ENCODE measurements at regions not wholly inside any gene's neighbourhood (a gene's known extent, or its start where the extent isn't known, plus 50 kb on each side); places are given as distances from the start of the nearest gene placed in this dataset.

DNA sequence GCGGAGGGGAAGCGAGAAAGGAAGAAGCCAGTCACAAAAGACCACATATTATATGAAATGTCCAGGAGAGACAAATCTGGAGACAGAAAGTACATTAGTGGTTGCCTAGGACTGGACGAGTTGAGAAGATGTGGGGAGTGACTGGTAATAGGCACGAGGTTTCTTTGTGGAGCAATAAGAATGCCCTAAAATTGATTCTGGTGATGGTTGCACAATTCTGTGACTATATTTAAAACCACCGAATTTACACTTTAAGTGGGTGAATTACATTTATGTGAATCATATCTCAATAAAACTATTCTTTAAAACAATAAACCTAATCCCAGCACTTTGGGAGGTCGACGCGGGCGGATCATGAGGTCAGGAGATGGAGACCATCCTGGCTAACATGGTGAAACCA is 63.1 kb downstream of the ZNF281 start:
- no peak overlapping the region for H3K27ac ChIP-seq
- no peaks in the 10 kb centered on the region for H3K36me3 ChIP-seq
- TF ChIP-seq CTCF (IDR thresholded peaks at IDR 0.05) (no peak), POLR2A (IDR thresholded peaks at IDR 0.05) (no peak)
- ATAC-seq (no peak), DNase-seq (no peak)
- H3K9me3 ChIP-seq, result no peaks in the 10 kb centered on the region
- H3K4me3 ChIP-seq, result no peak overlapping the region
- peaks cover 0 to 2% (median 0%) of the 10 kb centered on the region in 4 donors for H3K4me1 ChIP-seq
- no peaks in the 10 kb centered on the region for H3K27me3 ChIP-seq
- WGBS (ENCODE audit: insufficient coverage, low coverage, low lambda C conversion rate, missing lambda C conversion rate), result 79% methylated on average over 9 of the region's 9 CpGs
- intact Hi-C loops (cut with DNase I), result no loop called here

- Histone ChIP-seq H3K9me3 (no peaks in the 10 kb centered on the region), H3K4me1 (no peaks in the 10 kb centered on the region), H3K4me3 (no peak overlapping the region), H3K27me3 (no peaks in the 10 kb centered on the region), H3K27ac (no peak overlapping the region), H3K36me3 (no peaks in the 10 kb centered on the region)
- 98% methylated on average over 3 of the region's 4 CpGs for WGBS (ENCODE audit: insufficient coverage, low coverage, low lambda C conversion rate, missing lambda C conversion rate)
- DNase-seq (no peak), ATAC-seq (no peak)
- TF ChIP-seq POLR2A (IDR thresholded peaks at IDR 0.05) (no peak), CTCF (IDR thresholded peaks at IDR 0.05) (no peak)
- intact Hi-C loops (cut with DNase I), result no loop called here
These were observed 64.3 kb downstream of the ZNF281 start for GRCh38 chr1:200345520-200345919.

DNA sequence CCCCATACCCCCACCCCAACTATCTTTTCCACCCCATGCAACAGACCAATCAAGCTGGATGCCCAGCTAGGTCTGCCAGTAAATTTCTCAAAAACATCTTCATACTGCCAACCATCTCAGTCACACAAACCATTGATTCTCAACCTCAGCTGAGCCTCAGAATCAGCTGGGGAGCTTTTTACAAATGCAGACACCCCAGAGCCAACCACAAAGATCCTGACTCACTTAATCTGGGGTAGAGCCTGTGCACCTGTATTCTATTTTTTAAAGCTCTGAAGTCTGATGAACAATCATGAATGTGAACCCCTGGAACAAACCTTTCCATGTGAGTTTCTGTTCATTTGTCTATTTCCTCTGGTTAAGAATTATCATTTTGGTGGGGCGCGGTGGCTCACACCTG is 66.0 kb downstream of the ZNF281 start:
- Histone ChIP-seq H3K27me3 (no peaks in the 10 kb centered on the region), H3K4me1 (no peaks in the 10 kb centered on the region), H3K36me3 (no peaks in the 10 kb centered on the region), H3K9me3 (no peaks in the 10 kb centered on the region), H3K4me3 (no peak overlapping the region), H3K27ac (no peak overlapping the region)
- TF ChIP-seq CTCF (IDR thresholded peaks at IDR 0.05) (no peak), POLR2A (IDR thresholded peaks at IDR 0.05) (no peak)
- intact Hi-C loops (cut with DNase I), result no loop called here
- WGBS (ENCODE audit: insufficient coverage, low coverage, low lambda C conversion rate, missing lambda C conversion rate), result 94% methylated on average over 2 of the region's 2 CpGs
- ATAC-seq (no peak), DNase-seq (no peak)

DNA sequence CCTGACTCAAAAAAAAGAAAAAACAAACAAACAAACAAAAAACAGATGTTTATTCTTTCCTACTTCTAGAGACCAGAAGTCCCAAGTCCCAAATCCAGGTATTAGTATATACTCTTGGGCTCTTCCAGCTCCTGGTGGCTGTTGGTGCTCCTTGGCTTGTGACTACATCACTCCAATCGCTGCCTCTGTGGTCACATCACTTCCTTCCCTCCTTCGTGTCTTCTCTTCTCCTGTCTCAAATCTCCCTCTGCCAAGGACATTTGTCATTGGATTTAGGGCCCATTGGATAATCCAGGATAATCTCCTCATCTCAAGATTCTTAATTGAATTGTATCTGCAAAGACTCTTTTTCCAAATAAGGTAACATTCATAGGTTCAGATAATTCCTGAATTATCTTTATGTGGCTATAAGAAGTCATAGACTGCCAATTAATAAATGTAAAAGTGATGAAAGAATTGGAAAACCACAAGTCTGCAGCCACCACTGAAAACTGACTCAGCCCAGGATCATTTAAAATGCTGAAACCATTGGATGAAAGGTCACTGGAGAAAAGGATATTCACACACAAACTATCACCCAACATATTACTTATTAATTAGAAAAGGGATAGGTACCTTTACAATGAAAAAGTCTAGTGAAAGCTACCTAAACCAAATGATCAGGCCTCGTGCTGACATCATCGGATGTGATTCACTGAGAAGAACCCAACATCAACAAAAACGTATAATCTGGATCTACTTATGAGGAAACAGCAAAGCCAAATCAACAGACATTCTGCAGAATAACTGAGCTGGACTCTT is 67.1 kb downstream of the ZNF281 start:
- H3K36me3 ChIP-seq, result no peaks in the 10 kb centered on the region
- 59% methylated on average over 5 of the region's 5 CpGs for WGBS (ENCODE audit: insufficient coverage, low coverage, low lambda C conversion rate, missing lambda C conversion rate)
- intact Hi-C loops (cut with DNase I), result no loop called here
- TF ChIP-seq POLR2A (IDR thresholded peaks at IDR 0.05) (no peak), CTCF (IDR thresholded peaks at IDR 0.05) (no peak)
- no peak overlapping the region for H3K4me3 ChIP-seq
- H3K4me1 ChIP-seq, result no peaks in the 10 kb centered on the region
- no peak for DNase-seq
- peak in 1 of 4 donors; percentile 40 for ATAC-seq
- H3K9me3 ChIP-seq, result no peaks in the 10 kb centered on the region
- H3K27me3 ChIP-seq, result no peaks in the 10 kb centered on the region
- H3K27ac ChIP-seq, result no peak overlapping the region

Measured in right lobe of liver (tissue), 6 donors.